H9 (cell line): ENCODE measurements at regions not wholly inside any gene's neighbourhood (a gene's known extent, or its start where the extent isn't known, plus 50 kb on each side); places are given as distances from the start of the nearest gene placed in this dataset.

Source experiments
- DNase-seq: peaks from one replicate; pipeline ENCODE4 v3.0.0-alpha.2; 2017
- H2AFZ ChIP-seq: one replicate; pipeline ENCODE4 v1.6.1; 2013; ENCODE audit warnings: mild to moderate bottlenecking, low read length, control low read depth, moderate library complexity
- H2AK5ac ChIP-seq: 2 replicates; pipeline ENCODE4 v1.6.1; 2013; ENCODE audit warnings: low read length, control low read depth, mixed read lengths; ENCODE audit not compliant: insufficient read length
- H2BK120ac ChIP-seq: one replicate; pipeline ENCODE4 v1.6.1; 2013; ENCODE audit warnings: low read depth, mild to moderate bottlenecking, low read length, control low read depth, inconsistent platforms; ENCODE audit not compliant: poor library complexity, severe bottlenecking
- H2BK12ac ChIP-seq: 2 replicates; pipeline ENCODE4 v1.6.1; 2013; ENCODE audit warnings: low read length, control low read depth, mixed read lengths, low read depth; ENCODE audit not compliant: insufficient read length
- H2BK15ac ChIP-seq: 2 replicates; pipeline ENCODE4 v1.6.1; 2013; ENCODE audit warnings: low read depth, low read length, control low read depth
- H2BK20ac ChIP-seq: one replicate; pipeline ENCODE4 v1.6.1; 2013; ENCODE audit warnings: low read depth, mild to moderate bottlenecking, low read length, control low read depth, inconsistent platforms; ENCODE audit not compliant: poor library complexity, severe bottlenecking
- H2BK5ac ChIP-seq: 2 replicates; pipeline ENCODE4 v1.6.1; 2013; ENCODE audit warnings: low read length, control low read depth, mixed read lengths; ENCODE audit not compliant: insufficient read length
- H3K14ac ChIP-seq: 2 replicates; pipeline ENCODE4 v1.6.1; 2013; ENCODE audit warnings: low read length, control low read depth; ENCODE audit not compliant: insufficient read depth
- H3K18ac ChIP-seq: 2 replicates; pipeline ENCODE4 v1.6.1; 2013; ENCODE audit warnings: low read depth, mild to moderate bottlenecking, mixed read lengths, low read length, control low read depth; ENCODE audit not compliant: insufficient read length
- H3K23ac ChIP-seq: 2 replicates; pipeline ENCODE4 v1.6.1; 2013; ENCODE audit warnings: low read length, control low read depth, mixed read lengths, low read depth; ENCODE audit not compliant: insufficient read length
- H3K23me2 ChIP-seq: 2 replicates; pipeline ENCODE4 v1.6.1; 2013; ENCODE audit warnings: low read depth, mild to moderate bottlenecking, mixed read lengths, low read length, control low read depth; ENCODE audit not compliant: insufficient read length, poor library complexity, severe bottlenecking
- H3K27ac ChIP-seq: 2 replicates; pipeline ENCODE4 v1.5.1; 2013; ENCODE audit warnings: low read length, control low read depth, mixed read lengths, low read depth; ENCODE audit not compliant: insufficient read length
- H3K27me3 ChIP-seq: 2 replicates; pipeline ENCODE4 v1.6.1; 2013; ENCODE audit warnings: low read length, control low read depth, inconsistent platforms; ENCODE audit not compliant: insufficient read depth
- H3K4ac ChIP-seq: 2 replicates; pipeline ENCODE4 v1.6.1; 2013; ENCODE audit warnings: low read depth, mild to moderate bottlenecking, control low read depth, inconsistent platforms, low read length, moderate library complexity
- H3K4me1 ChIP-seq: 2 replicates; pipeline ENCODE4 v1.6.1; 2013; ENCODE audit warnings: low read length, control low read depth, inconsistent platforms; ENCODE audit not compliant: insufficient read depth
- H3K4me2 ChIP-seq: 2 replicates; pipeline ENCODE4 v1.6.1; 2013; ENCODE audit warnings: low read length, control low read depth, mixed read lengths; ENCODE audit not compliant: insufficient read length, insufficient read depth
- H3K56ac ChIP-seq: 2 replicates; pipeline ENCODE4 v1.6.1; 2013; ENCODE audit warnings: low read depth, mild to moderate bottlenecking, mixed read lengths, low read length, control low read depth; ENCODE audit not compliant: insufficient read length
- H3K79me1 ChIP-seq: 2 replicates; pipeline ENCODE4 v1.6.1; 2013; ENCODE audit warnings: low read depth, mild to moderate bottlenecking, moderate library complexity, low read length, control low read depth, inconsistent platforms; ENCODE audit not compliant: insufficient read depth, poor library complexity, severe bottlenecking
- H3K79me2 ChIP-seq: 2 replicates; pipeline ENCODE4 v1.6.1; 2013; ENCODE audit warnings: low read length, control low read depth, inconsistent platforms; ENCODE audit not compliant: insufficient read depth
- H3K9ac ChIP-seq: 2 replicates; pipeline ENCODE4 v1.6.1; 2013; ENCODE audit warnings: low read length, control low read depth, mixed read lengths; ENCODE audit not compliant: insufficient read length; ENCODE audit errors: extremely low read depth
- H3K9me3 ChIP-seq: one replicate; pipeline ENCODE4 v1.6.1; 2013; ENCODE audit warnings: low read depth, low read length, inconsistent platforms; ENCODE audit not compliant: control insufficient read depth
- H3T11ph ChIP-seq: one replicate; pipeline ENCODE4 v1.6.1; 2013; ENCODE audit warnings: mild to moderate bottlenecking, low read length, control low read depth, inconsistent platforms
- H4K20me1 ChIP-seq: one replicate; pipeline ENCODE4 v1.6.1; 2013; ENCODE audit not compliant: control insufficient read depth, insufficient read length, insufficient read depth
- H4K5ac ChIP-seq: 2 replicates; pipeline ENCODE4 v1.6.1; 2013; ENCODE audit warnings: low read depth, mild to moderate bottlenecking, mixed read lengths, low read length, control low read depth; ENCODE audit not compliant: insufficient read length
- H4K8ac ChIP-seq: replicated peaks from 2 replicates; pipeline ENCODE4 v1.6.1; 2013; ENCODE audit warnings: low read length, control low read depth, mixed read lengths, low read depth; ENCODE audit not compliant: insufficient read length
- H4K91ac ChIP-seq: 2 replicates; pipeline ENCODE4 v1.6.1; 2013; ENCODE audit warnings: low read depth, mild to moderate bottlenecking, moderate library complexity, mixed read lengths, low read length, control low read depth; ENCODE audit not compliant: insufficient read length
- H3K27ac Mint-ChIP-seq, 3 experiments: 2 replicates in 2 of 3; 3 replicates in 1 of 3; pipeline ENCODE4 v1.8.0; 2020 to 2021; ENCODE audit warnings: mixed read lengths in 3 of 3, mild to moderate bottlenecking in 1 of 3, moderate library complexity in 1 of 3
- H3K27me3 Mint-ChIP-seq: 2 replicates; pipeline ENCODE4 v1.8.0; 2021; ENCODE audit warnings: low read depth, mild to moderate bottlenecking, moderate library complexity, mixed read lengths
- H3K36me3 Mint-ChIP-seq, 3 experiments: 2 replicates in 2 of 3; 3 replicates in 1 of 3; pipeline ENCODE4 v1.8.0; 2020 to 2021; ENCODE audit warnings: low read depth in 3 of 3, mixed read lengths in 3 of 3; ENCODE audit not compliant: insufficient read depth in 1 of 3
- H3K4me1 Mint-ChIP-seq, 2 experiments: 2 replicates each; pipeline ENCODE4 v1.8.0; 2020; ENCODE audit warnings: mixed read lengths in 2 of 2
- H3K4me3 Mint-ChIP-seq, 2 experiments: 2 replicates in 1 of 2; 3 replicates in 1 of 2; pipeline ENCODE4 v1.8.0; 2020 to 2021; ENCODE audit warnings: mild to moderate bottlenecking in 2 of 2, mixed read lengths in 2 of 2, moderate library complexity in 1 of 2
- H3K9me3 Mint-ChIP-seq, 2 experiments: 2 replicates in 1 of 2; 3 replicates in 1 of 2; pipeline ENCODE4 v1.8.0; 2020; ENCODE audit warnings: mild to moderate bottlenecking in 2 of 2, mixed read lengths in 2 of 2, moderate library complexity in 1 of 2
- WGBS: extraction: QIAGEN DNeasy Blood & Tissue Kit; methylation state at CpG from one replicate; pipeline ENCODE4 v1.1.7; 2013; ENCODE audit warnings: missing lambda C conversion rate, low lambda C conversion rate, mixed read lengths; ENCODE audit not compliant: insufficient read length; ENCODE audit errors: extremely low coverage; 5-methylcytosine and 5-hydroxymethylcytosine counted together
- TF ChIP-seq, protein P1 (sequence below): fragments of 200-600 bp; sonication (generic); conservative IDR thresholded peaks from 3 replicates; pipeline ENCODE4 v1.8.0; 2021; ENCODE audit warnings: antibody characterized with exemption, mild to moderate bottlenecking

DNA sequence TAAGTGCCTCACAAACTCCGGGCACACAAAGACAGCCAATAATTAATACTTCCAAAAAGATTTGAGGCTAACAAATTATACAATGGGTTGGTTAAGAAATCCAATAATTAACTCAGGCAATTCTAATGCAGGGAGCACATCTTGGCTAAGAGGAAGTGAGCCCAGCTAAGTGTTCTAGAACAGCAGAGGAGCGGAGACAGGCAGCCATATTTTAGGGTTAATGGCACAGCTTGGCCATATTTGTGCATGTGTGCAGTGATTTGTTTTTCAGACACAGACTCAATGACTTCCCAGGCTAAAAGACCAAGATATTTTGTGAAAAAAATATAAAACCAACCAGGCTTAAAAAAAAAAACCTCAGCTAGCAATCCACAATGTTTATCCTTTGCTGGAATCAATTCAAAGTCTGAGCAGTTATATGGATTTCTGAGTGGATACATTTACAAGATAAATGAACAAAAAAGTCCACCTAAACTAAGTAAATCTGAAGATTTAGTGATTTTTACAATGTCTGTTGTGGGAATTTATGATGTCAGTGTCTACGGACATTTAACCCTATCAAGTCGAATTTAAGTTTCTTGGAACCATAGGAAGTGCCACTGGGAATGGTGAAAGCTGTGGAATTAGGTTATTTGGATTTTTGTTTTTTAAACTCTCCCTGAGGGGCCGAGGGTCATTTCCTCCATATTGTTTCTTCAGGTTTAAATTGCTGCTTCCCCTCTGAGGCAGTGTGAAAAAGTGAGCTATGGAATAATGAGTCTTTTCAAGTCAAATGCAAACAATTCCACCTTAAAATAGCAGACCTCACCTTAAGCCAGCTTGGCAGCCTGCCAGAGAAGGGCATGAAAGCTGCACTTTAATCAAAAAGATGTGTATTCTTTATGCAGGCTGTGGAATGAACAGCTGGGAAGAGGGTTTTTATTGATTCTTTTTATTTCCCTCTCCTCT lies 413.7 kb upstream of the TBL1XR1 start:
- Histone ChIP-seq H3K4ac (no peak overlapping the region; the same call in 1 of the 2 replicates), H3K27ac (peak overlapping the region; percentile 94), H4K91ac (no peak overlapping the region), H2BK20ac (peak overlapping the region; percentile 26), H2AFZ (no peak overlapping the region), H3K56ac (no peak overlapping the region), H3K9me3 (no peaks in the 10 kb centered on the region), H3K23me2 (no peaks in the 10 kb centered on the region), H3K79me2 (no peaks in the 10 kb centered on the region), H4K20me1 (no peaks in the 10 kb centered on the region), H2BK120ac (peak overlapping the region; percentile 14), H3K4me1 (peaks cover 11% of the 10 kb centered on the region), H3T11ph (no peak overlapping the region), H2BK15ac (no peak overlapping the region), H3K14ac (peak overlapping the region; percentile 60; the same call in 1 of the 2 replicates), H3K18ac (peak overlapping the region; percentile 84), H2AK5ac (no peak overlapping the region), H3K23ac (no peak overlapping the region), H2BK12ac (peak overlapping the region; percentile 69), H3K27me3 (no peaks in the 10 kb centered on the region), H3K79me1 (no peaks in the 10 kb centered on the region), H4K5ac (no peak overlapping the region), H4K8ac (no peak overlapping the region), H2BK5ac (no peak overlapping the region), H3K4me2 (no peak overlapping the region), H3K9ac (no peak overlapping the region)
- Mint-ChIP-seq H3K9me3 (no peaks in the 10 kb centered on the region; a peak in 1 of 5 replicates), H3K27me3 (no peaks in the 10 kb centered on the region), H3K27ac (peak overlapping the region; percentile 72 to 97 (median 97)), H3K36me3 (no peaks in the 10 kb centered on the region; a peak in 1 of 7 replicates), H3K4me1 (peaks cover 44 to 55% of the 10 kb centered on the region in 2 experiments), H3K4me3 (no peak overlapping the region; a peak in 2 of 5 replicates)
- TF ChIP-seq, protein P1, sequence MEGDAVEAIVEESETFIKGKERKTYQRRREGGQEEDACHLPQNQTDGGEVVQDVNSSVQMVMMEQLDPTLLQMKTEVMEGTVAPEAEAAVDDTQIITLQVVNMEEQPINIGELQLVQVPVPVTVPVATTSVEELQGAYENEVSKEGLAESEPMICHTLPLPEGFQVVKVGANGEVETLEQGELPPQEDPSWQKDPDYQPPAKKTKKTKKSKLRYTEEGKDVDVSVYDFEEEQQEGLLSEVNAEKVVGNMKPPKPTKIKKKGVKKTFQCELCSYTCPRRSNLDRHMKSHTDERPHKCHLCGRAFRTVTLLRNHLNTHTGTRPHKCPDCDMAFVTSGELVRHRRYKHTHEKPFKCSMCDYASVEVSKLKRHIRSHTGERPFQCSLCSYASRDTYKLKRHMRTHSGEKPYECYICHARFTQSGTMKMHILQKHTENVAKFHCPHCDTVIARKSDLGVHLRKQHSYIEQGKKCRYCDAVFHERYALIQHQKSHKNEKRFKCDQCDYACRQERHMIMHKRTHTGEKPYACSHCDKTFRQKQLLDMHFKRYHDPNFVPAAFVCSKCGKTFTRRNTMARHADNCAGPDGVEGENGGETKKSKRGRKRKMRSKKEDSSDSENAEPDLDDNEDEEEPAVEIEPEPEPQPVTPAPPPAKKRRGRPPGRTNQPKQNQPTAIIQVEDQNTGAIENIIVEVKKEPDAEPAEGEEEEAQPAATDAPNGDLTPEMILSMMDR: no peak
- no CpG with 5 or more reads among the region's 5 CpGs for whole genome bisulfite sequencing
- no peak for DNase-seq
